ENCODE measurements at regions not wholly inside any gene's neighbourhood (a gene's known extent, or its start where the extent isn't known, plus 50 kb on each side); places are given as distances from the start of the nearest gene placed in this dataset.

- no peak overlapping the region for H3K4me3 Mint-ChIP-seq (ENCODE audit: unreplicated experiment)
- no peaks in the 10 kb centered on the region for H3K9me3 Mint-ChIP-seq (ENCODE audit: unreplicated experiment)
- Histone ChIP-seq H3K79me2 (ENCODE audit: insufficient read depth, low read length) (no peaks in the 10 kb centered on the region), H3K4me1 (ENCODE audit: insufficient read depth, low read length) (no peaks in the 10 kb centered on the region), H3K9me3 (ENCODE audit: insufficient read depth, low read depth, low read length) (no peaks in the 10 kb centered on the region), H3K4me3 (ENCODE audit: insufficient read depth, low read depth, low read length) (no peak overlapping the region), H3K4me2 (ENCODE audit: low read length) (no peak overlapping the region), H3K36me3 (ENCODE audit: insufficient read depth, low read length) (no peaks in the 10 kb centered on the region), H3K27me3 (ENCODE audit: insufficient read depth, low read length) (no peaks in the 10 kb centered on the region), H4K20me1 (ENCODE audit: insufficient read depth, low read length) (no peaks in the 10 kb centered on the region), H3K27ac (ENCODE audit: low read depth, low read length) (no peak overlapping the region), H3K9ac (ENCODE audit: low read length) (no peak overlapping the region), H2AFZ (ENCODE audit: low read depth, low read length) (no peak overlapping the region)
- no peak for DNase-seq (ENCODE audit: low read depth)
- FAIRE-seq: no peak
- H3K27me3 Mint-ChIP-seq (ENCODE audit: low read depth, unreplicated experiment): no peaks in the 10 kb centered on the region
- TF ChIP-seq CTCF (IDR thresholded peaks at IDR 0.05; ENCODE audit: insufficient read depth, low read depth, low read length): no peak
- no peak for TF ChIP-seq EZH2 (IDR thresholded peaks at IDR 0.05; ENCODE audit: insufficient read depth, low read length)
- peaks cover 8% of the 10 kb centered on the region for H3K4me1 Mint-ChIP-seq (ENCODE audit: low read depth, unreplicated experiment)
- H3K36me3 Mint-ChIP-seq (ENCODE audit: low read depth, unreplicated experiment): no peaks in the 10 kb centered on the region
- no peak overlapping the region for H3K27ac Mint-ChIP-seq (ENCODE audit: unreplicated experiment)
Observed at GRCh38 chr9:12891588-12891987, 116.8 kb downstream of the LURAP1L start.

- H3K27me3 ChIP-seq (ENCODE audit: insufficient read depth, low read length): no peaks in the 10 kb centered on the region
- FAIRE-seq: no peak
- no peak overlapping the region for H2AFZ ChIP-seq (ENCODE audit: low read depth, low read length)
- DNase-seq (ENCODE audit: low read depth): no peak
- no peak overlapping the region for H3K27ac Mint-ChIP-seq (ENCODE audit: unreplicated experiment)
- H3K9ac ChIP-seq (ENCODE audit: low read length): no peak overlapping the region
- no peaks in the 10 kb centered on the region for H3K4me1 Mint-ChIP-seq (ENCODE audit: low read depth, unreplicated experiment)
- no peaks in the 10 kb centered on the region for H4K20me1 ChIP-seq (ENCODE audit: insufficient read depth, low read length)
- no peaks in the 10 kb centered on the region for H3K9me3 ChIP-seq (ENCODE audit: insufficient read depth, low read depth, low read length)
- no peaks in the 10 kb centered on the region for H3K79me2 ChIP-seq (ENCODE audit: insufficient read depth, low read length)
- H3K27ac ChIP-seq (ENCODE audit: low read depth, low read length): no peak overlapping the region
- TF ChIP-seq CTCF (IDR thresholded peaks at IDR 0.05; ENCODE audit: insufficient read depth, low read depth, low read length) (no peak), EZH2 (IDR thresholded peaks at IDR 0.05; ENCODE audit: insufficient read depth, low read length) (no peak)
- no peak overlapping the region for H3K4me3 Mint-ChIP-seq (ENCODE audit: unreplicated experiment)
- no peaks in the 10 kb centered on the region for H3K27me3 Mint-ChIP-seq (ENCODE audit: low read depth, unreplicated experiment)
- no peaks in the 10 kb centered on the region for H3K36me3 Mint-ChIP-seq (ENCODE audit: low read depth, unreplicated experiment)
- H3K4me3 ChIP-seq (ENCODE audit: insufficient read depth, low read depth, low read length): no peak overlapping the region
- H3K4me1 ChIP-seq (ENCODE audit: insufficient read depth, low read length): no peaks in the 10 kb centered on the region
- no peak overlapping the region for H3K4me2 ChIP-seq (ENCODE audit: low read length)
- H3K9me3 Mint-ChIP-seq (ENCODE audit: unreplicated experiment): peaks cover 1% of the 10 kb centered on the region
- no peaks in the 10 kb centered on the region for H3K36me3 ChIP-seq (ENCODE audit: insufficient read depth, low read length)
Observed at GRCh38 chr9:12903316-12903715, 128.5 kb downstream of the LURAP1L start.

- H3K36me3 ChIP-seq (ENCODE audit: insufficient read depth, low read length): no peaks in the 10 kb centered on the region
- H3K4me1 ChIP-seq (ENCODE audit: insufficient read depth, low read length): no peaks in the 10 kb centered on the region
- Mint-ChIP-seq H3K4me3 (ENCODE audit: unreplicated experiment) (no peak overlapping the region), H3K27ac (ENCODE audit: unreplicated experiment) (no peak overlapping the region), H3K27me3 (ENCODE audit: low read depth, unreplicated experiment) (no peaks in the 10 kb centered on the region), H3K4me1 (ENCODE audit: low read depth, unreplicated experiment) (no peaks in the 10 kb centered on the region), H3K9me3 (ENCODE audit: unreplicated experiment) (peaks cover 1% of the 10 kb centered on the region), H3K36me3 (ENCODE audit: low read depth, unreplicated experiment) (no peaks in the 10 kb centered on the region)
- no peaks in the 10 kb centered on the region for H3K9me3 ChIP-seq (ENCODE audit: insufficient read depth, low read depth, low read length)
- H4K20me1 ChIP-seq (ENCODE audit: insufficient read depth, low read length): no peaks in the 10 kb centered on the region
- H3K9ac ChIP-seq (ENCODE audit: low read length): no peak overlapping the region
- no peak for TF ChIP-seq CTCF (IDR thresholded peaks at IDR 0.05; ENCODE audit: insufficient read depth, low read depth, low read length)
- H2AFZ ChIP-seq (ENCODE audit: low read depth, low read length): no peak overlapping the region
- DNase-seq (ENCODE audit: low read depth): no peak
- FAIRE-seq: no peak
- H3K4me3 ChIP-seq (ENCODE audit: insufficient read depth, low read depth, low read length): no peak overlapping the region
- no peak overlapping the region for H3K27ac ChIP-seq (ENCODE audit: low read depth, low read length)
- no peaks in the 10 kb centered on the region for H3K79me2 ChIP-seq (ENCODE audit: insufficient read depth, low read length)
- no peak overlapping the region for H3K4me2 ChIP-seq (ENCODE audit: low read length)
- no peaks in the 10 kb centered on the region for H3K27me3 ChIP-seq (ENCODE audit: insufficient read depth, low read length)
Observed at GRCh38 chr9:12904261-12905000, 129.6 kb downstream of the LURAP1L start.
